Spleen (tissue), 11 donors: ENCODE measurements at regions not wholly inside any gene's neighbourhood (a gene's known extent, or its start where the extent isn't known, plus 50 kb on each side); places are given as distances from the start of the nearest gene placed in this dataset.

Experiments
- DNase-seq: peaks from one replicate; pipeline ENCODE4 v3.0.0-alpha.2; 2020
- H3K27ac ChIP-seq, 8 donors: fragments of 200-600 bp; sonication (generic) in 7 of 8; 1 replicate in 4 of 8; 2 replicates in 4 of 8; pipeline versions ENCODE4 v1.5.0 to v1.8.0; 2016 to 2021; ENCODE audit warnings: inconsistent platforms in 4 of 8, mild to moderate bottlenecking in 4 of 8, moderate library complexity in 1 of 8
- H3K27me3 ChIP-seq, 7 donors: fragments of 200-600 bp; sonication (generic) in 6 of 7; replicated peaks in 1 of 7; 1 replicate in 4 of 7; 2 replicates in 3 of 7; pipeline versions ENCODE4 v1.5.0 to v1.8.0; 2016 to 2021; ENCODE audit warnings: inconsistent platforms in 3 of 7, mild to moderate bottlenecking in 1 of 7
- H3K36me3 ChIP-seq, 6 donors: fragments of 200-600 bp; sonication (generic) in 5 of 6; 1 replicate in 4 of 6; 2 replicates in 2 of 6; pipeline versions ENCODE4 v1.5.0 to v1.8.0; 2016 to 2021; ENCODE audit warnings: inconsistent platforms in 2 of 6
- H3K4me1 ChIP-seq, 6 donors: fragments of 200-600 bp; sonication (generic) in 5 of 6; 1 replicate in 3 of 6; 2 replicates in 3 of 6; pipeline versions ENCODE4 v1.5.0 to v1.8.0; 2016 to 2021; ENCODE audit warnings: inconsistent platforms in 3 of 6
- H3K4me3 ChIP-seq, 8 donors: fragments of 200-600 bp; sonication (generic) in 7 of 8; 1 replicate in 4 of 8; 2 replicates in 4 of 8; pipeline versions ENCODE4 v1.5.0 to v1.8.0; 2016 to 2021; ENCODE audit warnings: inconsistent platforms in 4 of 8, mild to moderate bottlenecking in 4 of 8, moderate library complexity in 2 of 8
- H3K9me3 ChIP-seq, 8 donors: fragments of 200-600 bp; sonication (generic) in 7 of 8; 1 replicate in 4 of 8; 2 replicates in 4 of 8; pipeline versions ENCODE4 v1.5.0 to v1.8.0; 2016 to 2021; ENCODE audit warnings: inconsistent platforms in 4 of 8
- CTCF ChIP-seq, 11 experiments: fragments of 200-600 bp in 7 of 11; fragments of 450-650 bp in 4 of 11; sonication (generic) in 4 of 11; IDR thresholded peaks in 8 of 11; conservative IDR thresholded peaks in 3 of 11; 1 replicate in 7 of 11; 2 replicates in 4 of 11; pipeline versions ENCODE4 v1.4.0 to v1.8.0; 2016 to 2021; ENCODE audit warnings: antibody characterized with exemption in 11 of 11, inconsistent platforms in 4 of 11, mild to moderate bottlenecking in 1 of 11
- POLR2A ChIP-seq, 3 donors: fragments of 450-650 bp; IDR thresholded peaks; one replicate each; pipeline ENCODE4 v1.5.1; 2017; ENCODE audit warnings: antibody characterized with exemption in 3 of 3, mild to moderate bottlenecking in 1 of 3
- POLR2AphosphoS5 ChIP-seq, 3 donors: sonication (generic); formaldehyde crosslinking; IDR thresholded peaks; one replicate each; pipeline ENCODE4 v1.5.1; 2017; ENCODE audit warnings: antibody characterized with exemption in 3 of 3
- WGBS, 5 donors: extraction: QIAGEN DNeasy Blood & Tissue Kit in 3 of 5; methylation state at CpG; one replicate each; pipeline versions ENCODE4 v1.1.5 to v1.1.7; 2013 to 2018; 5-methylcytosine and 5-hydroxymethylcytosine counted together
- intact Hi-C: fragments of 100-400 bp; cut with DNase I; formaldehyde crosslinking; loops from one replicate; pipeline ENCODE4 v1.15.0; 2023; ENCODE audit warnings: low total_unique reads
- donor health status: healthy with polysubstance abuse.
- donor health status: DM: no; HTN: no; CAD: no; lungs with moderate emphysema.
- donor health status: DM: no; HTN: no; CAD: no.
- donor health status: Bipolar disorder and iron deficiency.
- donor health status: healthy.
- donor health status: DM: no; HTN: no; CAD: no.
- donor health status: DM: yes; HTN: yes; CAD: no.

- H3K27me3 ChIP-seq = no peaks in the 10 kb centered on the region
- no peak for TF ChIP-seq CTCF (IDR thresholded peaks at IDR 0.05 in 8 of 11, conservative IDR thresholded peaks at IDR 0.05 in 3 of 11)
- no peak for TF ChIP-seq POLR2AphosphoS5 (IDR thresholded peaks at IDR 0.05)
- no peak for TF ChIP-seq POLR2A (IDR thresholded peaks at IDR 0.05)
- no peaks in the 10 kb centered on the region for H3K36me3 ChIP-seq
- no peak overlapping the region for H3K4me3 ChIP-seq
- intact Hi-C loops = no loop called here
- peaks cover 0 to 15% (median 8%) of the 10 kb centered on the region in 8 donors for H3K9me3 ChIP-seq
- no peak for DNase-seq
- H3K27ac ChIP-seq = no peak overlapping the region
- H3K4me1 ChIP-seq = no peaks in the 10 kb centered on the region
Observed at GRCh38 chr7:88509341-88509740, 202.6 kb upstream of the STEAP4 start.

GRCh38 chr7:88500131-88500530 lies 193.4 kb upstream of the STEAP4 start:
- no peaks in the 10 kb centered on the region for H3K27me3 ChIP-seq
- TF ChIP-seq POLR2AphosphoS5 (IDR thresholded peaks at IDR 0.05) (no peak), POLR2A (IDR thresholded peaks at IDR 0.05) (no peak), CTCF (IDR thresholded peaks at IDR 0.05 in 8 of 11, conservative IDR thresholded peaks at IDR 0.05 in 3 of 11) (no peak)
- WGBS, 5 donors = 63 to 76% (median 66%) methylated on average over 6 of the region's 6 CpGs
- no peaks in the 10 kb centered on the region for H3K4me1 ChIP-seq
- no peak overlapping the region for H3K27ac ChIP-seq
- no peaks in the 10 kb centered on the region for H3K36me3 ChIP-seq
- no peak for DNase-seq
- no peaks in the 10 kb centered on the region for H3K9me3 ChIP-seq
- intact Hi-C loops = no loop called here
- no peak overlapping the region for H3K4me3 ChIP-seq

GRCh38 chr7:88495881-88496725 lies 189.4 kb upstream of the STEAP4 start:
- Histone ChIP-seq H3K4me1 (no peaks in the 10 kb centered on the region), H3K27me3 (no peaks in the 10 kb centered on the region), H3K9me3 (no peaks in the 10 kb centered on the region), H3K4me3 (no peak overlapping the region), H3K36me3 (no peaks in the 10 kb centered on the region), H3K27ac (no peak overlapping the region)
- WGBS, 5 donors = 63 to 72% (median 63%) methylated on average over 8 of the region's 8 CpGs
- TF ChIP-seq POLR2A (IDR thresholded peaks at IDR 0.05) (no peak), POLR2AphosphoS5 (IDR thresholded peaks at IDR 0.05) (no peak), CTCF (IDR thresholded peaks at IDR 0.05 in 8 of 11, conservative IDR thresholded peaks at IDR 0.05 in 3 of 11) (no peak)
- intact Hi-C loops = no loop called here
- DNase-seq = no peak

GRCh38 chr7:88492153-88492552 lies 185.5 kb upstream of the STEAP4 start:
- DNase-seq = no peak
- Histone ChIP-seq H3K27ac (no peak overlapping the region), H3K27me3 (no peaks in the 10 kb centered on the region), H3K4me1 (no peaks in the 10 kb centered on the region), H3K36me3 (no peaks in the 10 kb centered on the region), H3K9me3 (no peaks in the 10 kb centered on the region), H3K4me3 (no peak overlapping the region)
- intact Hi-C loops = no loop called here
- no peak for TF ChIP-seq POLR2A (IDR thresholded peaks at IDR 0.05)
- TF ChIP-seq CTCF (IDR thresholded peaks at IDR 0.05 in 8 of 11, conservative IDR thresholded peaks at IDR 0.05 in 3 of 11) = no peak
- no peak for TF ChIP-seq POLR2AphosphoS5 (IDR thresholded peaks at IDR 0.05)
